Thyroid gland (tissue), 4 donors: ENCODE measurements at regions not wholly inside any gene's neighbourhood (a gene's known extent, or its start where the extent isn't known, plus 50 kb on each side); places are given as distances from the start of the nearest gene placed in this dataset.

Source experiments
- DNase-seq, 2 donors: peaks; one replicate each; pipeline ENCODE4 v3.0.0-alpha.2; 2019
- H3K27ac ChIP-seq, 3 donors: fragments of 200-600 bp; sonication (generic); 1 replicate in 2 of 3; 2 replicates in 1 of 3; pipeline ENCODE4 v1.5.1; 2016 to 2019; ENCODE audit warnings: mild to moderate bottlenecking in 1 of 3, moderate library complexity in 1 of 3
- H3K27me3 ChIP-seq: fragments of 200-600 bp; sonication (generic); one replicate; pipeline ENCODE4 v1.5.1; 2019
- H3K36me3 ChIP-seq, 2 donors: fragments of 200-600 bp; sonication (generic); one replicate each; pipeline ENCODE4 v1.5.1; 2016 to 2019
- H3K4me1 ChIP-seq, 2 donors: fragments of 200-600 bp; sonication (generic); one replicate each; pipeline ENCODE4 v1.5.1; 2017 to 2019
- H3K4me3 ChIP-seq, 3 donors: fragments of 200-600 bp; sonication (generic); replicated peaks in 1 of 3; 1 replicate in 2 of 3; 2 replicates in 1 of 3; pipeline ENCODE4 v1.5.1; 2016; ENCODE audit warnings: mild to moderate bottlenecking in 1 of 3
- H3K9me3 ChIP-seq: fragments of 200-600 bp; sonication (generic); one replicate; pipeline ENCODE4 v1.5.1; 2017
- POLR2A ChIP-seq, 2 donors: fragments of 450-650 bp; IDR thresholded peaks; one replicate each; pipeline ENCODE4 v1.6.1; 2017; ENCODE audit warnings: antibody characterized with exemption in 2 of 2, mild to moderate bottlenecking in 2 of 2, moderate library complexity in 1 of 2
- WGBS, 2 donors: methylation state at CpG; one replicate each; pipeline ENCODE4 v1.1.5; 2017; 5-methylcytosine and 5-hydroxymethylcytosine counted together
- intact Hi-C: fragments of 100-400 bp; cut with DNase I; formaldehyde crosslinking; loops from one replicate; pipeline ENCODE4 v1.15.1; 2023
- TF ChIP-seq, protein P1 (sequence below), 6 experiments: fragments of 200-600 bp in 3 of 6; fragments of 450-650 bp in 3 of 6; sonication (generic) in 3 of 6; IDR thresholded peaks; one replicate each; pipeline ENCODE4 v1.5.1; 2016 to 2019; ENCODE audit warnings: antibody characterized with exemption in 6 of 6, mild to moderate bottlenecking in 2 of 6, inconsistent platforms in 1 of 6, moderate library complexity in 1 of 6

DNA sequence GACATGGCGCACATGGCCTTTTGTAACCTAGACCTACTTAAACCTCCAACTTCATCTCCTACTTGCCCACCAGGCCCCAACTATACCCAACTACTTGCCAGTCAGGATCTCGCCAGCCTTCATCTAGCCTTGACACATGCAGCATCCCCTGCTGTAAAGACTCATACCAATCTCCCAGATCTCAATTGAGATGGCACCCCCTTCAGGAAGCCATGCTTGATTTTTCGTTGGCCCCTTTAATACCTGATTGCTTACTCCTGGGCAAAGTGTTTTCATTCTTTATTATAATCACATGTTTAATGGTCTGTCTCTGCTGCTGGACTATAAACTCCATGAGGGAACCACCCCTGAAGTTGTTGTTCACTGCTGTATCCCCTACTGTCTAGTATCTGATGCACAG lies 150.8 kb downstream of the SOX2 start:
- H3K27me3 ChIP-seq, result no peaks in the 10 kb centered on the region

DNA sequence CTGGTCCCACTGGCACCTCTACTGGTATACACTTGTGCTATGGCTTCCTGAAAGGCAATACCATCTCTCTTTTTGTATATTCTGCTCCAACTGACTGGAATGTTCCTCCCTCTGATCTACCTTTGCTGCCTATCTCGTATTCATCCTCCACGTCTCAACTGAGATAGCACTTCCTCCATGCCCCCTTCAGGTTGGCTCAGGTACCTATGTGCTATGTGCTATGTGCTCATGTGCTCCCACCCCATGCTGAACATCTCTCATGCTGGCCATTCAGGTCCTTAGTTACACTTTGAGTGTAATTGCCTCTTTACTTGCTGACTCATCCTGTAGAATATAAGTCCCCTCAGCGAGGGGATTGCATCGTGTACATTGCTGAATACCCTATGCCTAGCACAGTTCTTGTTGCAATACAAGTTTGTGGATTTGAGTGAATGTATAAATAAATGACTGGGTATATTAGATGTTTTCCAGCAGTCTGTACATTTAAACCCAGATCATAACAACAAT lies 156.9 kb downstream of the SOX2 start:
- whole genome bisulfite sequencing, 2 donors, result 72 to 77% methylated on average over 4 of the region's 4 CpGs

More for the DNA sequence above, 150.8 kb downstream of the SOX2 start:
- H3K4me1 ChIP-seq, result no peaks in the 10 kb centered on the region
- intact Hi-C loops, result no loop called here
- no peak for DNase-seq
- no peaks in the 10 kb centered on the region for H3K36me3 ChIP-seq
- TF ChIP-seq, protein P1, sequence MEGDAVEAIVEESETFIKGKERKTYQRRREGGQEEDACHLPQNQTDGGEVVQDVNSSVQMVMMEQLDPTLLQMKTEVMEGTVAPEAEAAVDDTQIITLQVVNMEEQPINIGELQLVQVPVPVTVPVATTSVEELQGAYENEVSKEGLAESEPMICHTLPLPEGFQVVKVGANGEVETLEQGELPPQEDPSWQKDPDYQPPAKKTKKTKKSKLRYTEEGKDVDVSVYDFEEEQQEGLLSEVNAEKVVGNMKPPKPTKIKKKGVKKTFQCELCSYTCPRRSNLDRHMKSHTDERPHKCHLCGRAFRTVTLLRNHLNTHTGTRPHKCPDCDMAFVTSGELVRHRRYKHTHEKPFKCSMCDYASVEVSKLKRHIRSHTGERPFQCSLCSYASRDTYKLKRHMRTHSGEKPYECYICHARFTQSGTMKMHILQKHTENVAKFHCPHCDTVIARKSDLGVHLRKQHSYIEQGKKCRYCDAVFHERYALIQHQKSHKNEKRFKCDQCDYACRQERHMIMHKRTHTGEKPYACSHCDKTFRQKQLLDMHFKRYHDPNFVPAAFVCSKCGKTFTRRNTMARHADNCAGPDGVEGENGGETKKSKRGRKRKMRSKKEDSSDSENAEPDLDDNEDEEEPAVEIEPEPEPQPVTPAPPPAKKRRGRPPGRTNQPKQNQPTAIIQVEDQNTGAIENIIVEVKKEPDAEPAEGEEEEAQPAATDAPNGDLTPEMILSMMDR (IDR thresholded peaks at IDR 0.05), result no peak
- TF ChIP-seq POLR2A (IDR thresholded peaks at IDR 0.05), result no peak
- H3K4me3 ChIP-seq, result no peak overlapping the region
- 74 to 85% methylated on average over 3 of the region's 3 CpGs for WGBS, 2 donors
- no peaks in the 10 kb centered on the region for H3K9me3 ChIP-seq
- no peak overlapping the region for H3K27ac ChIP-seq

DNA sequence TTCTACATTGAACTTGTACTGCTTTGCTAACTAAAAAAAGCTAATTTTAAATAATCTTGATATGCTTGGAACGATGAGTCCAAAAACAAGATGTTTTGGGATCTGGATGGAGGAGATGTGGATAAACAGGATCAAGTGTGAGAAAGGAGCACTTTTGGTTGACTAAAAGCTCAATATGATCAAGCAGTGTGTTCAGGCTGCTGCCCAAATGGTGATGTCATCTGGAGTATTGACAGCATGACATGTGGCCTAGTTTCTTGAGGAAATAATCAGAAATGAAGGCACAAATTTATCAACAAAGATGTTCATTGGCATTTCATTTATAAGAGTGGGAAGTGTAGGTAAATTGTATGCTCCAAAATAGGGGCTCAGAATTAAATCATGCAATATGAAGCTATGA lies 161.2 kb downstream of the SOX2 start:
- no peak overlapping the region for H3K27ac ChIP-seq
- TF ChIP-seq, protein P1 (IDR thresholded peaks at IDR 0.05), result no peak
- TF ChIP-seq POLR2A (IDR thresholded peaks at IDR 0.05), result no peak
- no peaks in the 10 kb centered on the region for H3K9me3 ChIP-seq
- H3K4me3 ChIP-seq, result no peak overlapping the region
- H3K4me1 ChIP-seq, result no peaks in the 10 kb centered on the region
- no peak for DNase-seq
- intact Hi-C loops, result no loop called here
- no peaks in the 10 kb centered on the region for H3K27me3 ChIP-seq
- WGBS, 2 donors, result 86 to 91% methylated on average over 1 of the region's 1 CpG
- no peaks in the 10 kb centered on the region for H3K36me3 ChIP-seq

More for the DNA sequence above, 156.9 kb downstream of the SOX2 start:
- no peak for TF ChIP-seq POLR2A (IDR thresholded peaks at IDR 0.05)
- TF ChIP-seq, protein P1 (IDR thresholded peaks at IDR 0.05), result no peak
- Histone ChIP-seq H3K4me3 (no peak overlapping the region), H3K36me3 (no peaks in the 10 kb centered on the region), H3K4me1 (no peaks in the 10 kb centered on the region), H3K9me3 (no peaks in the 10 kb centered on the region), H3K27me3 (no peaks in the 10 kb centered on the region), H3K27ac (no peak overlapping the region)
- intact Hi-C loops, result no loop called here
- DNase-seq, result no peak

DNA sequence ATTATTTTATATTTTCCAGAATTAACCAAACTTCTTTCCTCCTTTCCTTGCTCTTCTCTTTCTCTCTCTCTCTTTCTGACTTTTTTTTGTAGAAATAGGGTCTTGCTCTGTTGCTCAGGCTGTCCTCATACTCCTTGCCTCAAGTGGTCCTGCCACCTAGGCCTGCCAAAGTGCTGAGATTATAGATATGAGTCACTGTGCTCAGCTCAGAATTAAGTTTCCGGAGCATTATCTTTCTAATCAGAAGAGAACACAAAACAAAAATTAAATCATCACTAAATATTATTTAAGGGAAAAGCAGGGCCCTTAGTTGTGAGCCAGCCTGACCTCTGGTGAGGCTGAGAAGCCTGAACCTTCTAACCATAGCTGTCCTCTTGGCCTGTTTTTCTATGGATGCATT lies 168.2 kb downstream of the SOX2 start:
- Histone ChIP-seq H3K36me3 (no peaks in the 10 kb centered on the region), H3K27me3 (no peaks in the 10 kb centered on the region), H3K4me1 (peaks cover 0 to 10% of the 10 kb centered on the region in 2 donors), H3K9me3 (no peaks in the 10 kb centered on the region), H3K4me3 (no peak overlapping the region), H3K27ac (peak overlapping the region in 1 of 3 donors; percentile 29)
- WGBS, 2 donors, result 26 to 29% methylated on average over 1 of the region's 1 CpG
- peak; percentile 55 to 61 for DNase-seq
- intact Hi-C loops, result no loop called here
- TF ChIP-seq, protein P1 (IDR thresholded peaks at IDR 0.05), result no peak
- no peak for TF ChIP-seq POLR2A (IDR thresholded peaks at IDR 0.05)

DNA sequence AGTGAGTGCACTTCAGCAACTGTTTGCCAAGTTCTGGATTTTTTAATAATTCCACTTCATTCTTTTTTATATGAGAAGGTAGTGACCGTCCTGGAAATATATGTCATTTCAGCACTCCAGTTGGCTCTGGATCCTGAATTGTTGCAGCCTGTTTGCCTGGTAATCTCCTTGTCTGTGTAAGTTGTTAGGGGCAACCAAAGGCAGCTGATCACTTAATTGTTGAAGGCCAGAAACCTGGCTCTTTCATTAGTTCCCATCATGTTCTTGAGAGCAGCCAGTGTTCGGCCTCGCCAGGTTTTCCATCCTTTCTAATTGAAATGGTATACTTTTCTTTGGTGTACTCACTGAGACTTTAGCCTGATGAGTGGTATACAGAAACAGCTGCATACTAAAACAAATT lies 168.6 kb downstream of the SOX2 start:
- peak; percentile 8 to 21 for DNase-seq
- Histone ChIP-seq H3K4me3 (no peak overlapping the region), H3K27me3 (no peaks in the 10 kb centered on the region), H3K4me1 (peaks cover 0 to 10% of the 10 kb centered on the region in 2 donors), H3K36me3 (no peaks in the 10 kb centered on the region), H3K9me3 (no peaks in the 10 kb centered on the region), H3K27ac (peak overlapping the region in 1 of 3 donors; percentile 29)
- WGBS, 2 donors, result 73 to 74% methylated on average over 3 of the region's 3 CpGs
- TF ChIP-seq, protein P1 (IDR thresholded peaks at IDR 0.05), result no peak
- TF ChIP-seq POLR2A (IDR thresholded peaks at IDR 0.05), result no peak
- intact Hi-C loops, result no loop called here
